BJ (cell line): ENCODE measurements at regions not wholly inside any gene's neighbourhood (a gene's known extent, or its start where the extent isn't known, plus 50 kb on each side); places are given as distances from the start of the nearest gene placed in this dataset.

Experiments
- CTCF ChIA-PET: fragments of 350-600 bp; formaldehyde crosslinking; extraction: SDS; loops from one replicate; lab custom pipeline; 2021; ENCODE audit warnings: antibody characterized with exemption, inconsistent platforms; lab: Yijun Ruan, JAX
- POLR2A ChIA-PET: fragments of 300-600 bp; sonication (Branson Sonifier 250); formaldehyde crosslinking; extraction: SDS; loops from one replicate; lab custom pipeline; 2021; ENCODE audit warnings: antibody characterized with exemption; lab: Charles Lee
- DNase-seq: peaks from one replicate; pipeline ENCODE4 v3.0.0-alpha.2; 2011; ENCODE audit warnings: low read depth
- H3K27me3 ChIP-seq: 2 replicates; pipeline ENCODE4 v1.6.0; 2011; ENCODE audit warnings: low read length; ENCODE audit not compliant: control insufficient read depth, insufficient read depth
- H3K36me3 ChIP-seq: 2 replicates; pipeline ENCODE4 v1.5.1; 2011; ENCODE audit warnings: low read length; ENCODE audit not compliant: control insufficient read depth, insufficient read depth
- H3K4me3 ChIP-seq: 2 replicates; pipeline ENCODE4 v1.5.1; 2011; ENCODE audit warnings: low read depth, mild to moderate bottlenecking, control low read depth, low read length
- TF ChIP-seq, protein P1 (sequence below): IDR thresholded peaks from 2 replicates; pipeline ENCODE4 v1.5.1; 2011; ENCODE audit warnings: low read depth, mild to moderate bottlenecking, control low read depth, inconsistent platforms, low read length, moderate library complexity; ENCODE audit not compliant: insufficient read depth

GRCh38 chr6:16918586-16918985 lies 157.3 kb upstream of the ATXN1 start:
- TF ChIP-seq, protein P1, sequence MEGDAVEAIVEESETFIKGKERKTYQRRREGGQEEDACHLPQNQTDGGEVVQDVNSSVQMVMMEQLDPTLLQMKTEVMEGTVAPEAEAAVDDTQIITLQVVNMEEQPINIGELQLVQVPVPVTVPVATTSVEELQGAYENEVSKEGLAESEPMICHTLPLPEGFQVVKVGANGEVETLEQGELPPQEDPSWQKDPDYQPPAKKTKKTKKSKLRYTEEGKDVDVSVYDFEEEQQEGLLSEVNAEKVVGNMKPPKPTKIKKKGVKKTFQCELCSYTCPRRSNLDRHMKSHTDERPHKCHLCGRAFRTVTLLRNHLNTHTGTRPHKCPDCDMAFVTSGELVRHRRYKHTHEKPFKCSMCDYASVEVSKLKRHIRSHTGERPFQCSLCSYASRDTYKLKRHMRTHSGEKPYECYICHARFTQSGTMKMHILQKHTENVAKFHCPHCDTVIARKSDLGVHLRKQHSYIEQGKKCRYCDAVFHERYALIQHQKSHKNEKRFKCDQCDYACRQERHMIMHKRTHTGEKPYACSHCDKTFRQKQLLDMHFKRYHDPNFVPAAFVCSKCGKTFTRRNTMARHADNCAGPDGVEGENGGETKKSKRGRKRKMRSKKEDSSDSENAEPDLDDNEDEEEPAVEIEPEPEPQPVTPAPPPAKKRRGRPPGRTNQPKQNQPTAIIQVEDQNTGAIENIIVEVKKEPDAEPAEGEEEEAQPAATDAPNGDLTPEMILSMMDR, result no peak
- Histone ChIP-seq H3K27me3 (no peaks in the 10 kb centered on the region), H3K36me3 (no peaks in the 10 kb centered on the region), H3K4me3 (no peak overlapping the region)
- ChIA-PET CTCF (no interaction called here), POLR2A (no interaction called here)
- DNase-seq, result no peak

DNA sequence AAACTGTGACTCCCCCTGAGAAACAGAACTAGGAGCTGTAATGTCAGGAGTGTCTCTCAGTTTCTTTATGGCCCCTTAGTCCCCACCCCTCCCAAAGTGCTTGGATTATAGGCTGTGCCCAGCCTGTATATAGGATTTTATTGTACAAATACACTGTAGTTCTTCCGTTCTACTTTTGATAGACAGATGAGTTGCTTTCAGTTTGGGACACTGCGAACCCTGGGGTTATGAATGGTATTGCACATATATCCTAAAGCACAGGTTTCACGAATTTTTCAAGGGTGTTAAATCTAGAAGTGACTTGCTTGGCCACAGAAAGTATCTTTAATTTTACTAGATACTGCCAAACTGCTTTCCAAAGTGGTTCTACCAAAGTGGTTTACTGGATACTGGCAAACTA lies 152.9 kb upstream of the ATXN1 start:
- POLR2A ChIA-PET, result no interaction called here
- Histone ChIP-seq H3K36me3 (no peaks in the 10 kb centered on the region), H3K27me3 (no peaks in the 10 kb centered on the region), H3K4me3 (no peak overlapping the region)
- TF ChIP-seq, protein P1, result no peak
- no peak for DNase-seq
- CTCF ChIA-PET, result no interaction called here

DNA sequence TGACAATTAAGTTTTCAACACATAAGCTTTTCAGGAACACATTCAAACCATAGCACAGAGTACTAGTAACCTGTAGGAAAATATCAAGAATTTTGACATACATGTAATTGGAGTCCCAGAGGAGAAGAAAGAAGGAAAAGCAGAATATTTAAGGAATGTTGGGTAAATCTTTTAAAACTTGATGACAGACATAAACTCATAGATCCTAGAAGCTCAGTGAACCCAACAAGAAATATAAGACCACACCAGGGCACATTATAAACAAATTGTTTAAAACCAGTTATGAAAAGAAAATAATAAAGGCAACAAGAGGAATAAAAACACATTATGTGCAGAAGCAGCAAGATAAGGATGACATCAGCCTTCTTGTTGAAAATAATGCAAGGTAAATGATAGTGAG lies 151.5 kb upstream of the ATXN1 start:
- Histone ChIP-seq H3K36me3 (no peaks in the 10 kb centered on the region), H3K27me3 (no peaks in the 10 kb centered on the region), H3K4me3 (no peak overlapping the region)
- POLR2A ChIA-PET, result no interaction called here
- no peak for DNase-seq
- CTCF ChIA-PET, result interaction anchor here (1.4 to 1.7 kb wide), 3 partner anchors 8 to 53 kb away, joined by 3 to 5 read pairs (median 3); no protein-coding TSS in a partner anchor
- TF ChIP-seq, protein P1, result no peak

- Histone ChIP-seq H3K36me3 (no peaks in the 10 kb centered on the region), H3K27me3 (no peaks in the 10 kb centered on the region), H3K4me3 (no peak overlapping the region)
- POLR2A ChIA-PET, result no interaction called here
- TF ChIP-seq, protein P1, result no peak
- CTCF ChIA-PET, result interaction anchor here (0.9 to 1.7 kb wide), 3 partner anchors 10 to 37 kb away, joined by 3 to 5 read pairs (median 3); no protein-coding TSS in a partner anchor
- DNase-seq, result no peak
Observed at GRCh38 chr6:16911088-16911487, 149.8 kb upstream of the ATXN1 start.

DNA sequence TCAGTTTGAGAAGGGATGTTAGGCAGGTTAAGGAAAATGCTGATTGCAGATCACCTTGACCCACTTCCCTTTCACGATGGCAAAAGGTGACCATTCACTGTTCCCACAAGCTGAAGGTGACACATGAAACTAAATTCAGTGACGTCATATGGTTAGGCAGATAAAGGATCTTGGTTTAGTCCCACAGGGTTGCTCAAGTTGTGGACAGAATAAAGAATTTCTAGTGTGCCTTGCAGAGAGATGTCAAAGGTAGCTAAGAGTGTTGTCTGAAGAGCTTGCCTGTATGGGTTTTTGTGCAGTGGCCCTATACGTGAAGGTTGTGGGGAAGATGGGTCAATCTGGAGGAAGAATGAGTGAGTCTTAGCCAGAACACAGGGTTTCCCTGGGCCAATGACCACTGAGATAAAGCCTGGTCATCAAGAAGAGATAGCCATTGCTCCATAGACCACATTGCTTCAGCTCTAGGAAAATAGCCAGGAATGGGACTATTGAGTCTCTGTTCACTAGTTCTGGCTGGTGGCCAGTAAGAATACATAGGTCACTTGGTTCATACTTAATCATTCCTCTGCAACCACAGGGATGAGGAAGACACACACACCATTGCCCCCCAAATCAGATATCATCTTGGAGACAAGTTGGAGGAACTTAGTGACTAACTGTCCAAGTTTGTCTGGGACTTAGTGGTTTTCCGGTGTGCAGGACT lies 148.5 kb upstream of the ATXN1 start:
- ChIA-PET CTCF (interaction anchor here (0.8 kb wide), 1 partner anchor 14 kb away, joined by 3 read pairs; no protein-coding TSS in a partner anchor), POLR2A (no interaction called here)
- Histone ChIP-seq H3K4me3 (no peak overlapping the region), H3K36me3 (no peaks in the 10 kb centered on the region), H3K27me3 (no peaks in the 10 kb centered on the region)
- TF ChIP-seq, protein P1, result no peak
- DNase-seq, result peak; percentile 76
